B cell (primary cell): ENCODE measurements at regions not wholly inside any gene's neighbourhood (a gene's known extent, or its start where the extent isn't known, plus 50 kb on each side); places are given as distances from the start of the nearest gene placed in this dataset.

Source experiments
- ATAC-seq: fragments of 200-7000 bp; cut with Tn5 transposase; one replicate; pipeline ENCODE4 v1.10.0; 2021; ENCODE audit warnings: low read depth, mild to moderate bottlenecking, moderate number of reproducible peaks, moderate library complexity
- CTCF ChIA-PET: fragments of 350-600 bp; sonication (Branson Sonifier 250); formaldehyde crosslinking; loops from one replicate; lab custom pipeline; 2021; ENCODE audit warnings: antibody characterized with exemption, inconsistent platforms; lab: Charles Lee
- POLR2A ChIA-PET: fragments of 350-600 bp; sonication (Branson Sonifier 250); formaldehyde crosslinking; loops from one replicate; lab custom pipeline; 2021; ENCODE audit warnings: antibody characterized with exemption; lab: Charles Lee
- DNase-seq: peaks from one replicate; pipeline ENCODE4 v3.0.0; 2013
- H2AFZ ChIP-seq: 2 replicates; pipeline ENCODE4 v1.6.1; 2012; ENCODE audit warnings: mild to moderate bottlenecking, low read depth, low read length; ENCODE audit not compliant: insufficient read depth, poor library complexity, severe bottlenecking
- H3K27ac ChIP-seq, 2 donors: 1 replicate in 1 of 2; 2 replicates in 1 of 2; pipeline ENCODE4 v1.5.1; 2012 to 2013; ENCODE audit warnings: low read length in 2 of 2, mild to moderate bottlenecking in 2 of 2, moderate library complexity in 1 of 2
- H3K27me3 ChIP-seq, 4 experiments: fragments of 200-600 bp in 1 of 4; sonication (generic) in 1 of 4; replicated peaks in 1 of 4; 1 replicate in 2 of 4; 2 replicates in 2 of 4; pipeline versions ENCODE4 v1.6.1 to v1.7.0; 2013 to 2016; ENCODE audit warnings: low read length in 3 of 4, mild to moderate bottlenecking in 2 of 4, mixed read lengths in 1 of 4, moderate library complexity in 1 of 4; ENCODE audit not compliant: insufficient read depth in 4 of 4, control insufficient read depth in 3 of 4; ENCODE audit errors: control extremely low read depth in 1 of 4
- H3K36me3 ChIP-seq, 2 experiments: replicated peaks in 1 of 2; 1 replicate in 1 of 2; 2 replicates in 1 of 2; pipeline versions ENCODE4 v1.6.1 to v1.7.1; 2013; ENCODE audit warnings: low read length in 1 of 2; ENCODE audit not compliant: insufficient read depth in 2 of 2, control insufficient read depth in 1 of 2; ENCODE audit errors: control extremely low read depth in 1 of 2, extremely low read depth in 1 of 2
- H3K4me1 ChIP-seq, 2 donors: fragments of 200-600 bp in 1 of 2; sonication (generic) in 1 of 2; 1 replicate in 1 of 2; 2 replicates in 1 of 2; pipeline versions ENCODE4 v1.5.1 to v1.6.1; 2013 to 2017; ENCODE audit warnings: low read length in 2 of 2; ENCODE audit not compliant: control insufficient read depth in 2 of 2, insufficient read depth in 2 of 2
- H3K4me2 ChIP-seq: replicated peaks from 2 replicates; pipeline ENCODE3; 2012; ENCODE audit warnings: mild to moderate bottlenecking, low read depth, low read length; ENCODE audit not compliant: poor library complexity, severe bottlenecking
- H3K4me3 ChIP-seq, 5 experiments: fragments of 200-600 bp in 1 of 5; sonication (generic) in 1 of 5; 1 replicate in 3 of 5; 2 replicates in 2 of 5; pipeline versions ENCODE4 v1.5.1 to v1.7.0; 2011 to 2016; ENCODE audit warnings: low read length in 4 of 5, mild to moderate bottlenecking in 4 of 5, low read depth in 2 of 5, control low read depth in 1 of 5, moderate library complexity in 1 of 5; ENCODE audit not compliant: insufficient read depth in 1 of 5; ENCODE audit errors: control extremely low read depth in 1 of 5, extremely low read depth in 1 of 5
- H3K79me2 ChIP-seq: fragments of 200-600 bp; sonication (generic); one replicate; pipeline ENCODE4 v1.6.0; 2016; ENCODE audit warnings: low read length; ENCODE audit not compliant: control insufficient read depth, insufficient read depth
- H3K9ac ChIP-seq: fragments of 200-600 bp; sonication (generic); 2 replicates; pipeline ENCODE4 v1.6.1; 2017; ENCODE audit warnings: mild to moderate bottlenecking, low read length, moderate library complexity
- H3K9me3 ChIP-seq, 3 donors: one replicate each; pipeline versions ENCODE4 v1.6.1 to v1.7.1; 2013; ENCODE audit warnings: low read length in 2 of 3; ENCODE audit not compliant: control insufficient read depth in 2 of 3, insufficient read depth in 1 of 3; ENCODE audit errors: control extremely low read depth in 1 of 3
- H4K20me1 ChIP-seq: 2 replicates; pipeline ENCODE4 v1.6.0; 2012; ENCODE audit warnings: mild to moderate bottlenecking, low read length; ENCODE audit not compliant: insufficient read depth, control insufficient read depth, poor library complexity, severe bottlenecking
- H3K27ac Mint-ChIP-seq: one replicate; pipeline ENCODE4 v1.8.0; 2021; ENCODE audit warnings: mixed read lengths
- H3K27me3 Mint-ChIP-seq: one replicate; pipeline ENCODE4 v1.8.0; 2021; ENCODE audit warnings: mixed read lengths
- H3K4me1 Mint-ChIP-seq: one replicate; pipeline ENCODE4 v1.8.0; 2021; ENCODE audit warnings: mixed read lengths
- H3K4me3 Mint-ChIP-seq: one replicate; pipeline ENCODE4 v1.8.0; 2021; ENCODE audit warnings: mixed read lengths
- H3K9me3 Mint-ChIP-seq: one replicate; pipeline ENCODE4 v1.8.0; 2022; ENCODE audit warnings: mixed read lengths; ENCODE audit not compliant: insufficient read depth
- EZH2 ChIP-seq: IDR thresholded peaks from 2 replicates; pipeline ENCODE4 v1.6.1; 2012; ENCODE audit warnings: borderline replicate concordance, low read depth, mild to moderate bottlenecking, moderate library complexity, low read length; ENCODE audit not compliant: insufficient read depth, poor library complexity, severe bottlenecking
- WGBS: methylation state at CpG from one replicate; pipeline ENCODE4 v1.1.5; 2013; ENCODE audit warnings: missing lambda C conversion rate; ENCODE audit not compliant: insufficient coverage; 5-methylcytosine and 5-hydroxymethylcytosine counted together
- intact Hi-C: fragments of 100-400 bp; cut with micrococcal nuclease; formaldehyde crosslinking; loops from one replicate; pipeline ENCODE4 v1.10.0; 2022
- TF ChIP-seq, protein P1 (sequence below): fragments of 200-600 bp; IDR thresholded peaks from one replicate; pipeline ENCODE4 v1.8.0; 2022; ENCODE audit warnings: antibody characterized with exemption, mild to moderate bottlenecking

DNA sequence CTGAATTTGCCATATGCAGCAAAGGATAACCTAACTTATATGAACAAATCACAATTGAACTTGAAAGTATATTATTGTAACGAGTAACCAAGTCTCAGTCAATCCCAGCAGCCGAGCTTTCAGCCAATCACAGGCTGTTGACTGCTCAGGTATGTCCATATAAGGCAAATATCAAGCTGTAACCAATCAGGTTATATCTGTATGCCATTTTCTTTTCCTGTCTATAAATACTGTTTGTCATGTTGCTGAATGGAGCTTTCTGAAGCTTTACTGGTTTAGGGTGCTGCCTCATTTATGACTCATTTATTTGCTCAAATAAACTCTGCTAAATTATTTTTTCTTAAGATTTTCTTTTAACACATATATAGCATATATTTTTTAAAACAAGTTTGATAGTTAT, 1059.5 kb downstream of the GALC start:
- intact Hi-C loops, result no loop called here
- POLR2A ChIA-PET, result no interaction called here
- H3K79me2 ChIP-seq, result no peaks in the 10 kb centered on the region
- DNase-seq, result no peak
- TF ChIP-seq, protein P1, sequence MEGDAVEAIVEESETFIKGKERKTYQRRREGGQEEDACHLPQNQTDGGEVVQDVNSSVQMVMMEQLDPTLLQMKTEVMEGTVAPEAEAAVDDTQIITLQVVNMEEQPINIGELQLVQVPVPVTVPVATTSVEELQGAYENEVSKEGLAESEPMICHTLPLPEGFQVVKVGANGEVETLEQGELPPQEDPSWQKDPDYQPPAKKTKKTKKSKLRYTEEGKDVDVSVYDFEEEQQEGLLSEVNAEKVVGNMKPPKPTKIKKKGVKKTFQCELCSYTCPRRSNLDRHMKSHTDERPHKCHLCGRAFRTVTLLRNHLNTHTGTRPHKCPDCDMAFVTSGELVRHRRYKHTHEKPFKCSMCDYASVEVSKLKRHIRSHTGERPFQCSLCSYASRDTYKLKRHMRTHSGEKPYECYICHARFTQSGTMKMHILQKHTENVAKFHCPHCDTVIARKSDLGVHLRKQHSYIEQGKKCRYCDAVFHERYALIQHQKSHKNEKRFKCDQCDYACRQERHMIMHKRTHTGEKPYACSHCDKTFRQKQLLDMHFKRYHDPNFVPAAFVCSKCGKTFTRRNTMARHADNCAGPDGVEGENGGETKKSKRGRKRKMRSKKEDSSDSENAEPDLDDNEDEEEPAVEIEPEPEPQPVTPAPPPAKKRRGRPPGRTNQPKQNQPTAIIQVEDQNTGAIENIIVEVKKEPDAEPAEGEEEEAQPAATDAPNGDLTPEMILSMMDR, result no peak
- no peak for TF ChIP-seq EZH2
- H3K27ac Mint-ChIP-seq, result no peak overlapping the region
- H3K9me3 Mint-ChIP-seq, result no peaks in the 10 kb centered on the region
- H3K4me3 Mint-ChIP-seq, result no peak overlapping the region
- CTCF ChIA-PET, result no interaction called here
- H3K4me3 ChIP-seq, result no peak overlapping the region
- no peak overlapping the region for H3K4me2 ChIP-seq
- no peaks in the 10 kb centered on the region for H3K4me1 Mint-ChIP-seq
- no peaks in the 10 kb centered on the region for H3K27me3 ChIP-seq
- H3K4me1 ChIP-seq, result no peaks in the 10 kb centered on the region
- H3K9ac ChIP-seq, result no peak overlapping the region
- no peak overlapping the region for H2AFZ ChIP-seq
- H4K20me1 ChIP-seq, result no peaks in the 10 kb centered on the region
- no CpG with 5 or more reads among the region's 2 CpGs for WGBS
- no peak overlapping the region for H3K27ac ChIP-seq
- no peaks in the 10 kb centered on the region for H3K9me3 ChIP-seq
- no peaks in the 10 kb centered on the region for H3K27me3 Mint-ChIP-seq
- no peak for ATAC-seq
- H3K36me3 ChIP-seq, result no peaks in the 10 kb centered on the region

DNA sequence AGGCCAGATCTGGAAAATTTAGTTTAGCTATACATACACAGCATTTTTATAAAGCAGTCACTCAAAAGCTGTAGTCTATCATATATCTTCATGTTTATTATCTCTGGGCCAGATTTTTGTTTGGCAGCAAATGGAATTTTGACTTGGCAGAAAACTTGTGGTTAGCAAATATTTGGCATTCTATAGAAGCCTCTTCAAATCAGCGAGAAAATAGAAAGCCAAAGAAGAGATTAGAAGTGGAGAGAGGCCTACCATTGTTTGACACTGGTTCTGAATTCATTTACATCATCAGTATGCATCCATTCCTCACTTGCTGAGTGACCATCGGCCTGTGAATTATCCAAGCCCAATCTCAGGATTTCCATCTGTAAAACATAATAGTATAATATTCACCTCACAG, 1077.6 kb downstream of the GALC start:
- TF ChIP-seq, protein P1, result no peak
- no peak for TF ChIP-seq EZH2
- no peak overlapping the region for H3K4me2 ChIP-seq
- no peaks in the 10 kb centered on the region for H3K27me3 ChIP-seq
- H3K9ac ChIP-seq, result no peak overlapping the region
- H4K20me1 ChIP-seq, result no peaks in the 10 kb centered on the region
- H2AFZ ChIP-seq, result no peak overlapping the region
- no peak overlapping the region for H3K4me3 ChIP-seq
- H3K79me2 ChIP-seq, result no peaks in the 10 kb centered on the region
- no CpG with 5 or more reads among the region's 2 CpGs for WGBS
- H3K27ac ChIP-seq, result no peak overlapping the region
- no peaks in the 10 kb centered on the region for H3K9me3 ChIP-seq
- DNase-seq, result no peak
- H3K36me3 ChIP-seq, result no peaks in the 10 kb centered on the region
- no peak for ATAC-seq
- H3K4me1 ChIP-seq, result no peaks in the 10 kb centered on the region
- Mint-ChIP-seq H3K4me1 (no peaks in the 10 kb centered on the region), H3K4me3 (no peak overlapping the region), H3K27ac (no peak overlapping the region), H3K9me3 (no peaks in the 10 kb centered on the region), H3K27me3 (no peaks in the 10 kb centered on the region)
- intact Hi-C loops, result no loop called here
- CTCF ChIA-PET, result no interaction called here
- POLR2A ChIA-PET, result no interaction called here
